GM18519 (cell line): ENCODE measurements at regions not wholly inside any gene's neighbourhood (a gene's known extent, or its start where the extent isn't known, plus 50 kb on each side); places are given as distances from the start of the nearest gene placed in this dataset.

Experiments
- ATAC-seq: cut with Tn5 transposase; IDR thresholded peaks from one replicate; pipeline ENCODE4 v1.9.1; 2021; ENCODE audit warnings: mild to moderate bottlenecking, moderate library complexity; ENCODE audit not compliant: unreplicated experiment, low FRiP score

DNA sequence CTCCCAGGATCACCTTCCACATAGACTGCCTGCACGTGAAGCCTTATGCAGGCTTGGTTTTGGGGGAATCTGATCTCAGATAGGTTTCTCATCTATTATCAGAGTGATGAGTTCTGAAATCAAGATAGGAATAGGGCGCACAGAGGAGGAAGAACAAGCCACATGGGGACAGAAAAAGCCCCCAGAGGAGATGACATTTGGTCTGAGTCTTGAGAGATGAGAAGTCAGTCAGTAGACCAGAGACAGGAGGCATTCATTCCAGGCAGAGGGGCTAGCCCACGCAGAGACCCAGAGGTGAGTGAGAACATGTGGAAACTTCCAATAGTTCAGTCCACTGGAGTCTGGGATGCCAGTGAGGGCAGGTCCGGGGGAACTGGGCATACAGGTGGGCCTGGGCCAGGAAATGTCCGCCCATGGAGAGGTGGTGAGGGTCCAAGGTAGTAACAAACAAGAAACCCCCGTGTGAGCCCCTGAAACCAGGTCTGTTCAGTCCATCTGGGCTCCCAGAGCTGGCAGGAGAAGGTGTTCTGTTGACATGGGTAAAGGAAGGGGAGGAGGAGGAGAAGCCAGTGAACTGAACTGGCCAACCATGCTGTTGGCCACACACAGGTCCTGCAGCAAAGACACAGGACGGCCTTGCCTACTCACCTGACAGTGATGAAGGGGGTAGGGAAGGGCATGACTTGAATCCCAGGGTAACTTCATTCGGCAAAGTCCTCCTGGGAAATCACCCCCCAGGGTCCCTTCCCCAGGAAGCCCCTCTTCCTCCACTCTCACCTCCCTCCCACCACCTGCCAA is 69.3 kb upstream of the SMNDC1 start:
- no peak for ATAC-seq

DNA sequence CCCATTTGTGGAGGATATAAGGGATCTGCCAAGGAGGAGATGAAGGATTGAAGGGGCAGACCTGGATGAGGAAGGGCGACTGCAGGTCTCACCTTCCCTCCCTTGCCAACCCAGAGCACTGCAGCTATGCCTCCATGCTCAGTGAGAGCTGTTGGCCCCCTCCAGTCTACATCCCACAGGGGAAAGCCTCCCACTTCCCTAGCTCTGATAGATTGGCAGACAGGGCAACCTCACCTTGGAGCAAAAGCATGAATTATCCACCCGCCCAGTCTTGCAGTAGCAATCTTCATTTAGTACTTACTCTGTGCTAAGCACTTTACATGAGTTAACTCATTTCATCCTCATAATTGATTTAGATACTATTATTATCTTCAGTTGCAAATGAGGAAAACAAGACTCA is 70.4 kb upstream of the SMNDC1 start:
- no peak for ATAC-seq

DNA sequence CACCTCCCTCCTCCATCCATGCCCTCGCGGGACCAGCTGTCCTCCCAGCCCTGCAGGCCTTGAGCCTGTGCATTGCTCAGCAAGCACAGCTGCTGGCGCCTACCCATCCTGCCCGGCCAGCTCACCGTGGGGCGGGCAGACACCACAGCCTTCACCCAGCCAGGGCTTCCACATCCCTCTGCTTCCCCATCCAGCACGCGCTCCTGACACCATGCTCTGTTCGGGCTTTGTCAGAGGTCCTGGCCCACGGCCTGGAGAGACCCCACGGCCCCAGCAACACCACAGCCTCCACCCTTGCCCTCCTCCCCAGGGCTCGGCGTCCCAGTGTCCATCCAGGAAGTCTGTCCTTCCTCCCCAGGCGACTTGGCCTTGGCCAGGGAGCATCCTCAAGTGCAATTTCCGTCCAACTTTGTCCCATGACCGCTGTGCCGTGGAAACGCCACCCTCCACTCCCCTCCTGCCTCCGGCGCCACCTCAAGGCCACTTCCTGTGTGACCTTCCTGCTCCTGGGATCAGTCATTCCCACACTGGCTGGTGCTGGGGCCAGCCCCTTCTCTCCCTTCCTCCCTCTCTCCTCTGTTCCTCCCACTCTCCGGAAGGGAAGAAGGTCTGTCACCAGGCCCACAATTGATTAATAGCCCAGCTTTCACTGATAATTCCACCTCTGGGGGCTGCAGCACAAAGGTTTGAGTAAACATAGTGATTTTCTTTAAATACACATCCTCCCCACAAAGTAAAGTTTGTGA is 71.5 kb upstream of the SMNDC1 start:
- ATAC-seq, result no peak

DNA sequence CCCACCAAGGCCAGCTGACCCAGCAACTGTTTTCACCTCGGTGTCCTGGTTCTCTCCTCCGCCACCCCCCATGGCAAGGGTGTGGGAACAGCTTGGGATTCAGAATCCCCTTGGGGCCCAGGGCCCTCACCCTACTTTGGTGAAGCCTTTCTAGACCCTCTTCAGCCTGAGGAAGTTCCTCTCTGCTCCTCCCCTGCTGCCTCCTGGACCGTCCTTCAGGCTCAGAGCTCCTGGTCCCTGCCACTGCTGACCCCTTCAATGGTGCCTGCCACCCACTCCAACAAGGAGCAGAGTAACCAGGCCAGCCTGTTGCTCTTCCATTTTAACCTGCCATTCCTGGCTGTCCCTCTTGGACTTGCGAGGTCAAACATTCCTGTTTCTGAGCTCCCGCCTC is 72.0 kb upstream of the SMNDC1 start:
- ATAC-seq, result no peak

DNA sequence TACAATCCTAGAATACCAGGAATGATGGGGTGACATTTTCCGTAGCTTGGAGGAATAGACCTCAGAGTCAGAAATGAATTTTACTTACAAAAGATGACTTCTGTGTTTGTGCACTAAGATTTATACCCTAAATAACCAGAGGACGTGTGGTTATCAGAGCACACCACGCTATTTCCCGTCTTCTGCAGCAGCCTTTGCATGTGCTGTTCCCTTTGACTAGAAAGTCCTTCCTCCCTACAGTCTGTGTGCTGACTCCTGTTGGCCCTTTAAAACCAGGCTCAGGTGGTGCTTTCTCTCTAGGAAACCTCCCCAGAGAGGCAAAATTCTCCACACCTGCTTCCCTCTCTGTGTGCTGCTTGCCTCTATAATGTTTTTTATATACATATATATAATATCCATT is 73.3 kb upstream of the SMNDC1 start:
- no peak for ATAC-seq

DNA sequence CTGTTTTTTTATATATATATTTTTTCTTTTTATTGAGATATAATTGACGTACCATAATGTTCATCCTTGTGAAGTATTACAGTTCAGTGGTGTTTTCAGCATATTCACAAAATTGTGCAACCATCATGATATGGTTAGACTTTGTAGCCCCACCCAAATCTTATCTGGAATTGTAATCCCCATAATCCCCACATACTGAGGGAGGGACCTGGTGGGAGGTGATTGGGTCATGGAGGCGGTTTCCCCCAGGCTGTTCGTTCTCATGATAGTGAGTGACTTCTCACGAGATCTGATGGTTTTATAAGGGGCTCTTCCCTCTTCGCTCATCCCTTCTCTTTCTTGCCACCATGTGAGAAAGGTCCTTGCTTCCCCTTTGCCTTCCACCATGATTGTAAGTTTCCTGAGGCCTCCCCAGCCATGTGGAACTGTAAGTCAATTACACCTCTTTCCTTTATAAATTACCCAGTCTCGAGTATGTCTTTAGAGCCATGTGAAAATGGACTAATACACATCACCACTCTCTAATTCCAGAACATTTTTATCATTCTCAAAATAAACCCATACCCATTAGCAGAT is 73.9 kb upstream of the SMNDC1 start:
- ATAC-seq, result no peak

DNA sequence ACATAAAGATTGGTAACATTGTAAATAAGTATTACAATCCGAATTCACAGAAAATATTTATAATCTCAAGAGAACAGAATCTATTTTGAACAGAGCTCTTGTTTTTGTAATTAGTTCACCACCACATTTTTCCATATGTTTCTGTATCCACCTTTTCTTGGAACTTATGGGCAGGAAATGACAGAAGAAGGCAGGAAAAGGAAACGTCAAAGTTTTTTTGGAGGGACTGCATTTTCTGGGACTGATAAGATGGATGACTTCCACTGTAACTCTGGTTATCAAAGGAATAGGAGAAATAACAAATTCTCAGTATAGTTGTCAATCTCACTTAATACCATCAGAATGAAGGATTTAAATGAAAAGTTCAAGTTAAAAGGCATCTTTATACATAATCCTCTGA is 75.1 kb upstream of the SMNDC1 start:
- ATAC-seq, result no peak

DNA sequence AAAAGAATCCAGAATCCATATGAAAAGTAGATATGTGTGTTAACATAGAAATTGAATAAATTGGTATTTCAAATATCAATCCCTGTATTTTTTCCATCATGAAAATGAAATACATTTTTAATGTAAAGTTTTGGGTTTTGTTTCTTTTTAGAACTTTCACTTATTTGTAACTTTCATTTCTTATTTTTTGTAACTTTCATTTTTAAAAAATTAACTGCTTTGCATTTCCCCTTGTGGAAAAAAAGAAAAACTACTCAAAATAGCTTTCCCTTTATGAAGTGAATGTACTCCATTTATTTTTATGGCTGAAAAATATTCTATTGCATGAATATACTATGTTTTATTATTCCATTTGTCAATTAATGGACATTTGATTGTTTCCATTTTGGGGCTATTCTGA is 75.6 kb upstream of the SMNDC1 start:
- ATAC-seq, result no peak

DNA sequence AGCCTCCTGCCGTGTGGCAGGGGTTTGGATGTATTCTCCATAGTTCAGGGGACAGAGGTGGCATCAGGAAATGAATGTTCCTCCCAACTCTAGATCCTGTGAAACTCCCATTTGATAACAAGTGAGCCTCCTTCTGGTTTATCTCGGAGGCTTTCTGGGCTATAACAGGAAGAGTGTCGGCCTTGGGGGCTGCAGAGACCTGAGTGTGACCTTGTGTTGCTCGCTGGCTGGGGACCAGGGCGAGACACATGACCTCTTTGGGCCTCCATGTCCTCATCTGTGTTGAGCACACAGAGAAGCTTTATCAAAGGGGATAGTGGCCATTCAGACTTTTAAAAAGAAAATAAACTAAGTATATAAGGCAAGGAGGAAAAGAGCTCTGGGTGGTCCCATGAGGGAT is 78.0 kb upstream of the SMNDC1 start:
- ATAC-seq, result no peak

DNA sequence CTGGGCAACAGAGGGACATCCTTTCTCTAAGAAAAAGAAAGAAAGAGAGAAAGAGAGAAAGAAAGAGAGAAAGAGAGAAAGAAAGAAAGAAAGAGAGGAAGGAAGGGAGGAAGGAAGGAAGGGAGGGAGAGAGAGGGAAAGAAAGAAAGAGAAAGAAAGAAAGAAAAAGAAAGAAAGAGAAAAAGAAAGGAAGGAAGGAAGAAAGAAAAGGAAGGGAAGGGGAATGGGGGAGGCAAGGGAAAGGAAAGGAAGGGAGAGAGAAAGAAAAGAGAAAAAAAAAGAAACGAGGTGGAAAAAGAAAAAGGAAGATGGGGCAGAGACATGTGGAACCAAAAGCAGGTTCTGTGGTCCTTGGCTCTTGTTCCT is 82.9 kb upstream of the SMNDC1 start:
- no peak for ATAC-seq

DNA sequence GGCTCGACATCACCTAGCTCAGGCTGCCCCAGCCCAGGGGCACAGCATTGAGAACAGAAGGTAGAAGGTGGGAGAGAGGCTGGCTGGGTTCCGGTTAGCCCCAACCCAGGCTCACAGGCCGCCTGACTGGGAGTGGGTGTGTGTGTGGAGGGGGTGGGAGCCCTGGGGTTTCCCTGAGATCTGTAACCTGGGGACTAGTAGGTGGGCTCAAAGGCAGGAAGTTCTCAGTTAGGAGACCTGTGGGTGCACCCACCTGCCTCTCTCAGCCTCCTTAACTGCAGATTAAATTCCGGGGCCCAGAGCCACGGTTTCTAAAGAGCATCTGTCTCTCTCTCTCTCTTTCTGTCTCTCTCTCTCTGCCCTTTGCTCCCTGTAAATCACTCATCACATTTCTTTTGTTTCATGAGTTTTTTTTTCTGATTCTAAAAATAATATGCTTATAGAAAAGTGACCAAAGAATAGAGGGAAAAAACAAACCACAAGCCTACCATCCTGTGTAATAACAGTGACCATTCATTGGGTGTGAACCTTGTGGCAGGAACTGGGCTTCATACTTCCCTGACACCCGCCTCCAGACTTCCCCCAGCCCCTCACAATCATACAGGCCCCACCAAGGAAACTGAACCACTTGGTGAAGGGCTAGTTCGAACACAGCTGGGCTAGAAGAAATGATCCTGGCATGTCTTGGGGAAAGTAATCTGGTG is 83.4 kb upstream of the SMNDC1 start:
- peak; percentile 74 for ATAC-seq

DNA sequence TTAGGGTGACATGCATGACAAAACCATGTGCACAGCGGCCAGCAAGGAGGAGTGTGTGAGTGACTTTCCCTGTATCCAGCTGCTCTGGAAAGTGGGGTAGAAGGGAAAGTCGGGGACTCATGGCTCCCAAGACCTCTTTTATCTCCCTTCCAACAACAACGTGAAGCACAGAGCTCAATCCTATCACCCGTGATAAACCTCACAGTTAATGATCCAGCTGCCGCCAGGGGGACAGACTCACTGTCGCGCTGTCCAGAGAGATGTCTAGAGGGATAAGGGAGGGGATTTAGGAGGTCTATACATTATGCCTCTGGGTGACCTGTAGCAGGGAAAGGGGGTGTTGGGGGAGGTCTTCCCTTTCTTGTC is 84.0 kb upstream of the SMNDC1 start:
- ATAC-seq, result no peak

DNA sequence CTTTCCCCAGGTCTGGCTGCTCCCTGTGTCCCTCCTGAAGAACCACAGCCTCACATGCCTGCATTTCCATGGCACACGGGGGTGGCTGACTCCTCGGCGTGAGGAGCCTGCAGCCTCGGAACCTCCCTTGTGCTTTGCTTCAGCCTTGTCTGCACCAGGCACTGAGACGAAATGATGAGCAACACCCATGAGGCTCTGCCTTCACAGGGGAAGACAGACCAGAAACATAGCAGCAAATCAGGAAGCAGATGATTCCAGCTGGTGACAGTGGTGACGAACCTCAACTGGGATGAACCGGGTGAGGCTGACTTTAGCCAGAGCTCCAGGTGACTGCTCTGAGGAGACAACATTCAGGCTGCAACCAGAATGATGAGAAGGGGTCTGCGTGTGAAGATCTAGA is 84.5 kb upstream of the SMNDC1 start:
- no peak for ATAC-seq

DNA sequence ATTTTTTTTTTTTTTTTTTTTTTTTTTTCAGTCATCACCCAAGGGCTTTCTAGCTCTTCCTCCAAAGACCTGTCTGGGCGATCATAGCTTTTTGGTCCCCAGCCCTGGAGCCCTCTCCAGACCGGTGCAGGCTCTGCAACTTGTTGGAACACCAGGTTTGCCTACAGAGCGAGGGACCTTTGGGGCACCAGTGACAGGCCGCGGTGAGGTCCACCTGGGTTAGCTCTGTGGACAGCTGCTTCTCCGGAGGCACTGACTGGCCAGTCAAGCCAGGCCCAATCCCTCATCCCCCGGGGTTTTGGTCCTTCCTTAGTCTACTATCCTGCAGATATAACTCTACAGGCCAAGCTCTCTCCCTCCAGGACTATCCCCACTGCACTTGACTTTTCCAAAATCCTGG is 86.8 kb upstream of the SMNDC1 start:
- ATAC-seq, result no peak

DNA sequence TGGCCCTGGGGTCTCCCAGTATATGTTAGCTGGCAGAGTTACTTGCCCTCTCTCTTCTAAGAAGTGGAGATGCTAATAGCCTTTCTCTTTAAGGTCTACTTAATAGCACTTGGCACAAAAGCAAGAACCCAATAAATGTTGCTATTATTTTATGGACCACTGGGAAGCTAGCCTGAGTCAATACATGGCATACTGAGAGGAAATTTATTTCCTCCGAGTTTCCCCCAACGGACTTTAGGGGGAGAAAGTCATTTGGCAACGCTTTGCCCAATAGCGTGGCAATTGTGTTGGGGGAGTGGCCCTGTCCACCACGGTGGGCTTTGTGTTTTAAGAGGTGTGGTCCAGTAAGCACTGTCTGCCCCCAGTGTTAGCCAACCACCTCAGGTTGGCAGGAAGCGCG is 87.4 kb upstream of the SMNDC1 start:
- no peak for ATAC-seq

DNA sequence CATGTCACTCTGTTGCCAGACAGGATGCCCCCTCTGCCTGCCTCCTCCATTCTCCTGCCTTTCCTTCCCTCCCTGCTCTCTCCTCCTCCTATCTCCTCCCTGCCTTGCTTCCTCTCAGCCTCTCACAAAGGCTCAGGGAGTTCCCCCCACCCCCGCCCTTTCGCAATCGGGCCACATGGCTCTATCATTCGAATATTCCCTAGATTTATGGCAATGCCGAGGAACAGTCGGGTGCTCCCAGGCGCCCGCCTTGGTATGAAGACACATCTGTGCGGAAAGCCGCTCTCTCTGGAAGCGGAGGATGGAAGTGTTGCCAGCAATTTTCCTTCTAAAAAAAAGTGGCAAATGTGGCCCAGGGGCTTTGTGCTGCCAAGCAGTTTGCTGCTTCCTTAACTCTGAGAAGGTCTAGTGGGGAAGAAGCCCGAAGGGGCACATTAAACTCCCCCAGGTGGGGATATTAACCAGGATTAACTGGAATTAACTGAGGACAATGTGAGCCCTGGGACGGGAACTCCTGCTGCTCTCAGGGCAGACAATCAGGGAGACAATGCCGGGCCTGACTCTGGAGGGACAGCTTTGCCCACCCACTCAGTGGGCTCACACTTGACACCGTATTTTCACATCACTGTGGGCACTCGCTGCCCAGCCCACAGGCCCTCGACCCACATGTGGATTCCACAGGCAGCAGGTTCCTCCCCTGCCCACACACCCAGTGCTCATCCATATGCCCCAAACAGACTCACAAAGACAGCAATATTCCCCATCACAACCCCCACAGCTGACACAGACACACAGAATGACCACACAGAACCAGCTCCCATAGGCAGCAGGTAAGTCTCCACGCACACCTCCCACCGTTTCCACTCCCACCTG is 88.4 kb upstream of the SMNDC1 start:
- ATAC-seq, result no peak

DNA sequence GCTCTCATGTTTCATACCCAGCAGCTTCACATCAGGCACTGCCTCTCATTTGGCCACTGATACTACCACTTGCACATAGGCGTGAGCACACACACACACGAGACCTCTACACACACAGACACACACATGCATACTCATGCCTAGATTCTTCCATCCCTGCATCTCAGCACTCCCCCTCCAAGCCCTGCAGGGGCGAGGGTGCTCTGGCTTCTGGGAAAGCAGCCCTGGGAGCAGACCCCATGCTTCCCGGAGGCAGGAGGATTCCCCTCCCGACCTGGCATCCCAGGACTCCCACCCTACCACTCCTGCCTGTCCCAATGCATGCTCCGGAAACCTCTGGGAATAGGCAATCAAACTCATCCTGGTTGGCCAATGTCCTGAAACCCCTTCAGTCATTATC is 89.1 kb upstream of the SMNDC1 start:
- ATAC-seq, result no peak

DNA sequence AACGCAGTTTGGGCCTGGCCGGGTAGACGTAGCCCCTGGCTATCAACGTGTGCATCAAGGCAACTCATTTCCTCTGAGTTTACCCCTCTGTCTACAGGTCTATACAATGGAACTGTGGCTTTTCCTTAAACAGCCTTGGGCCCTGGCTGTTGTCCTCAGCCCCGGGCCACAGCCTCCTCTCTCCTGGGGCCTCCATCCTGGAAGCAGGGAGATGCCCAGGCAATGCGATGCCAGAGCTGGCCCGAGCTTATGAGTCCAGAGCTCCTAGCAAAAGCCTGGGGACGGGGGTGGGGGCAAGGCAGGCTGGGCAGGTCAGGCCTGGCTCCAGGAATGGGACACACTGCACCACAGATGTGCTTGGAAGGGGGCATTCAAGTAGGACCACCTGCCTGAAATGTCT is 89.6 kb upstream of the SMNDC1 start:
- no peak for ATAC-seq

DNA sequence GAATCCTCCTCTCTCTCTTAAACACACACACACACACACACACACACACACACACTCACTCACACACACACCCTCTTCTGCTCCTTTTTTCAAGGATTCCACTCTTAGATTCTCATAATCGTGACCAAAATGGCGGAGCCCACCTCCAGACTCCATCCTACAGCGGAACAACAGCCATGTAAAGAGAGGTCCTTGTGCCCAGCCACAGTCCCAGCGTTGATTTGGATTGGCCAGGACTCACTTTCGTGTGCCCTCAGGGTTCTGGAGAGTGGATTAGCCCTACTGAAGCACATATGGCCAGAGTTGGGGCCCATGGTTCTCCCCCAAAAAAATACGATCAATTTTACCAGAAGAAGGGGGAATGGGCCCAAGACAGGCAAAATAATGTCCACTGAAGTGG is 90.2 kb upstream of the SMNDC1 start:
- ATAC-seq, result no peak
